SK-N-SH (cell line): ENCODE measurements at regions not wholly inside any gene's neighbourhood (a gene's known extent, or its start where the extent isn't known, plus 50 kb on each side); places are given as distances from the start of the nearest gene placed in this dataset.

ENCODE experiments used
- SIN3A ChIP-seq: IDR thresholded peaks from 2 replicates; pipeline ENCODE4 v1.6.1; 2012; ENCODE audit warnings: low read depth, mild to moderate bottlenecking, low read length, moderate library complexity, borderline replicate concordance
- TF ChIP-seq, protein P1 (sequence below): fragments of 200-600 bp; sonication (generic); IDR thresholded peaks from 2 replicates; pipeline ENCODE4 v1.6.1; 2017; ENCODE audit warnings: antibody characterized with exemption, mild to moderate bottlenecking, moderate library complexity

DNA sequence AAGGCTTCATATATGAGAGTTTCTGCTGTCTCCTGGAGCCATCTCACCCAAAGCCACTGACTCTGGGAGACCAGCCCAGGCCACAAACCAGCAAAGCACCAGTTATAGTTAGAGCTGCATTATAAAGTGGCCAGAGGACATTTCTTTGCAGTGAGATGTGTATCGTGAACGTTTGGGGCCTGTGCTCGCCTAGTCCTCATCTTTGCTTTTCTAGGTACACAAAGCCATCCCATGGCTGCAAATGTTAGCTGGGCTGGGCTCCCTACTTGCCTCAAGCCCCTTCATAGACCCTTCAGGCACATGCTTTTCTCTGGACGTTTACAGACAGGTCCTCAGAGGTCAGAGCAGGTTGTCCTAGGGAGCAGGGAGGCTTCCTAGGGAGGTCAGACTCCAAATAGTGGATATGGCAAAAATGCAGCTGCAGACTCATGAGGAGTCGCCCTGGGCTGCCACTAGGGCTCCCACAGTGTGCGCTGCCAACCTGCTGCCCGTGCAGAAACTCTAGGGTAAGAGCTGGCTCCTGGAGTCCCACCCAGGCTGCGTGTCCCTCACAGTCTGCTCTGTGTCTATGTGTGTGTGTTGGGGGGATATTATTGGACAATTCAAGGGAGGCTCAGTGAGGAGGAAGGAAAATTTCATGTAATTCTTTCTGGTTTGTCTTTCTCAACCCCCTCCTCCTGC lies 141.0 kb downstream of the RPIA start:
- TF ChIP-seq, protein P1, sequence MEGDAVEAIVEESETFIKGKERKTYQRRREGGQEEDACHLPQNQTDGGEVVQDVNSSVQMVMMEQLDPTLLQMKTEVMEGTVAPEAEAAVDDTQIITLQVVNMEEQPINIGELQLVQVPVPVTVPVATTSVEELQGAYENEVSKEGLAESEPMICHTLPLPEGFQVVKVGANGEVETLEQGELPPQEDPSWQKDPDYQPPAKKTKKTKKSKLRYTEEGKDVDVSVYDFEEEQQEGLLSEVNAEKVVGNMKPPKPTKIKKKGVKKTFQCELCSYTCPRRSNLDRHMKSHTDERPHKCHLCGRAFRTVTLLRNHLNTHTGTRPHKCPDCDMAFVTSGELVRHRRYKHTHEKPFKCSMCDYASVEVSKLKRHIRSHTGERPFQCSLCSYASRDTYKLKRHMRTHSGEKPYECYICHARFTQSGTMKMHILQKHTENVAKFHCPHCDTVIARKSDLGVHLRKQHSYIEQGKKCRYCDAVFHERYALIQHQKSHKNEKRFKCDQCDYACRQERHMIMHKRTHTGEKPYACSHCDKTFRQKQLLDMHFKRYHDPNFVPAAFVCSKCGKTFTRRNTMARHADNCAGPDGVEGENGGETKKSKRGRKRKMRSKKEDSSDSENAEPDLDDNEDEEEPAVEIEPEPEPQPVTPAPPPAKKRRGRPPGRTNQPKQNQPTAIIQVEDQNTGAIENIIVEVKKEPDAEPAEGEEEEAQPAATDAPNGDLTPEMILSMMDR, result no peak
- no peak for TF ChIP-seq SIN3A
